ENCODE measurements at regions not wholly inside any gene's neighbourhood (a gene's known extent, or its start where the extent isn't known, plus 50 kb on each side); places are given as distances from the start of the nearest gene placed in this dataset.

- TF ChIP-seq EP300 (IDR thresholded peaks at IDR 0.05) (no peak), HES2 (IDR thresholded peaks at IDR 0.05) (no peak), GATA3 (IDR thresholded peaks at IDR 0.05; ENCODE audit: borderline replicate concordance) (no peak), REST (IDR thresholded peaks at IDR 0.05) (no peak), CHD2 (IDR thresholded peaks at IDR 0.05; ENCODE audit: low read length, partially characterized antibody) (no peak), E2F6 (IDR thresholded peaks at IDR 0.05; ENCODE audit: borderline replicate concordance, low read depth) (no peak), MAX (IDR thresholded peaks at IDR 0.05) (no peak), RFX5 (IDR thresholded peaks at IDR 0.05) (no peak), CBX8 (IDR thresholded peaks at IDR 0.05) (no peak), KDM1A (IDR thresholded peaks at IDR 0.05; ENCODE audit: low read depth) (no peak), NR3C1 (IDR thresholded peaks at IDR 0.05) (no peak), ZNF302 (CRISPR knock-in tag; IDR thresholded peaks at IDR 0.05) (no peak), HOXB13 (CRISPR knock-in tag; IDR thresholded peaks at IDR 0.05; ENCODE audit: low read depth) (no peak), ZSCAN20 (CRISPR knock-in tag; IDR thresholded peaks at IDR 0.05) (no peak), ATOH8 (CRISPR knock-in tag; IDR thresholded peaks at IDR 0.05; ENCODE audit: low read depth) (no peak)
- Histone ChIP-seq H3K27ac (no peak overlapping the region), H3K9me3 (no peaks in the 10 kb centered on the region), H3K4me1 (no peaks in the 10 kb centered on the region), H3K4me3 (no peak overlapping the region), H3K4me2 (no peak overlapping the region)
- CTCF ChIA-PET = no interaction called here
- WGBS (ENCODE audit: missing lambda C conversion rate) = 74% methylated on average over 1 of the region's 1 CpG
- POLR2A ChIA-PET = no interaction called here
- no peak for ATAC-seq
- FAIRE-seq = no peak
- no peak for DNase-seq (ENCODE audit: low read depth in 1 of 2, low spot score in 1 of 2)
Measured at GRCh38 chr6:65948062-65948461, 241.0 kb upstream of the EYS start.

- WGBS (ENCODE audit: missing lambda C conversion rate) = 74% methylated on average over 3 of the region's 3 CpGs
- no peaks in the 10 kb centered on the region for H3K9me3 ChIP-seq
- ATAC-seq (no peak), DNase-seq (ENCODE audit: low read depth in 1 of 2, low spot score in 1 of 2) (no peak), FAIRE-seq (no peak)
- TF ChIP-seq RAD21 (conservative IDR thresholded peaks at IDR 0.05 in 1 of 2, IDR thresholded peaks at IDR 0.05 in 1 of 2) (no peak), MYC (IDR thresholded peaks at IDR 0.05; ENCODE audit: borderline replicate concordance, low read length) (no peak), PHF8 (IDR thresholded peaks at IDR 0.05; ENCODE audit: borderline replicate concordance, low read depth) (no peak), NFE2L2 (conservative IDR thresholded peaks at IDR 0.05; ENCODE audit: low read length) (no peak), TFCP2L1 (CRISPR knock-in tag; IDR thresholded peaks at IDR 0.05) (no peak), ELK1 (IDR thresholded peaks at IDR 0.05; ENCODE audit: low read depth, low read length) (no peak), SREBF2 (IDR thresholded peaks at IDR 0.05) (no peak), TP53 (CRISPR knock-in tag; IDR thresholded peaks at IDR 0.05) (no peak), FOXS1 (CRISPR knock-in tag; IDR thresholded peaks at IDR 0.05) (no peak), BCL3 (IDR thresholded peaks at IDR 0.05) (no peak), MAZ (IDR thresholded peaks at IDR 0.05; ENCODE audit: borderline replicate concordance, low read depth, low read length) (no peak)
- ChIA-PET POLR2A (no interaction called here), CTCF (no interaction called here)
- no peaks in the 10 kb centered on the region for H3K4me1 ChIP-seq
- no peak overlapping the region for H3K27ac ChIP-seq
- no peak overlapping the region for H3K4me3 ChIP-seq
- H3K4me2 ChIP-seq = no peak overlapping the region
Measured at GRCh38 chr6:65943548-65943947, 236.5 kb upstream of the EYS start.

Measured in A549 (cell line).